ENCODE measurements at regions not wholly inside any gene's neighbourhood (a gene's known extent, or its start where the extent isn't known, plus 50 kb on each side); places are given as distances from the start of the nearest gene placed in this dataset.
"Not testable (repeated sequence)": the region's sequence is repeated elsewhere in the genome, so short reads cannot be mapped to it uniquely, and the experiment has no call there.

- H3K9ac ChIP-seq (ENCODE audit: insufficient read depth, low read length); H2AFZ ChIP-seq (ENCODE audit: low read length); H3K79me2 ChIP-seq (ENCODE audit: control insufficient read depth, insufficient read depth, low read length); H3K4me3 ChIP-seq (replicated peaks in 1 of 4; ENCODE audit: control extremely low read depth in 1 of 4, insufficient read depth in 1 of 4, low read depth in 3 of 4, low read length in 4 of 4); H3K27ac ChIP-seq (ENCODE audit: insufficient read depth, low read length); H3K27me3 ChIP-seq (ENCODE audit: control insufficient read depth, insufficient read depth, low read length); H3K4me2 ChIP-seq (ENCODE audit: extremely low read depth, insufficient read depth, low read length); H3K4me1 ChIP-seq (ENCODE audit: control insufficient read depth, extremely low read depth, insufficient read depth, low read length); H4K20me1 ChIP-seq (ENCODE audit: control insufficient read depth, extremely low read depth, insufficient read depth, low read length); H3K36me3 ChIP-seq (ENCODE audit: control insufficient read depth, insufficient read depth, low read length); DNase-seq (ENCODE audit: low read depth in 2 of 2); H3K9me3 ChIP-seq (ENCODE audit: control insufficient read depth, insufficient read depth, low read depth, low read length): not testable (repeated sequence)
Observed at GRCh38 chr15:30749048-30749447, 123.1 kb downstream of the ARHGAP11B start.

GRCh38 chr15:30755036-30755687 is 129.2 kb downstream of the ARHGAP11B start:
- H3K79me2 ChIP-seq (ENCODE audit: control insufficient read depth, insufficient read depth, low read length); DNase-seq (ENCODE audit: low read depth in 2 of 2); H3K27me3 ChIP-seq (ENCODE audit: control insufficient read depth, insufficient read depth, low read length); H3K4me3 ChIP-seq (replicated peaks in 1 of 4; ENCODE audit: control extremely low read depth in 1 of 4, insufficient read depth in 1 of 4, low read depth in 3 of 4, low read length in 4 of 4); H3K36me3 ChIP-seq (ENCODE audit: control insufficient read depth, insufficient read depth, low read length); H3K4me2 ChIP-seq (ENCODE audit: extremely low read depth, insufficient read depth, low read length); H3K27ac ChIP-seq (ENCODE audit: insufficient read depth, low read length); H3K9ac ChIP-seq (ENCODE audit: insufficient read depth, low read length); H3K4me1 ChIP-seq (ENCODE audit: control insufficient read depth, extremely low read depth, insufficient read depth, low read length); H3K9me3 ChIP-seq (ENCODE audit: control insufficient read depth, insufficient read depth, low read depth, low read length); H2AFZ ChIP-seq (ENCODE audit: low read length); H4K20me1 ChIP-seq (ENCODE audit: control insufficient read depth, extremely low read depth, insufficient read depth, low read length): not testable (repeated sequence)
- TF ChIP-seq, protein P1, sequence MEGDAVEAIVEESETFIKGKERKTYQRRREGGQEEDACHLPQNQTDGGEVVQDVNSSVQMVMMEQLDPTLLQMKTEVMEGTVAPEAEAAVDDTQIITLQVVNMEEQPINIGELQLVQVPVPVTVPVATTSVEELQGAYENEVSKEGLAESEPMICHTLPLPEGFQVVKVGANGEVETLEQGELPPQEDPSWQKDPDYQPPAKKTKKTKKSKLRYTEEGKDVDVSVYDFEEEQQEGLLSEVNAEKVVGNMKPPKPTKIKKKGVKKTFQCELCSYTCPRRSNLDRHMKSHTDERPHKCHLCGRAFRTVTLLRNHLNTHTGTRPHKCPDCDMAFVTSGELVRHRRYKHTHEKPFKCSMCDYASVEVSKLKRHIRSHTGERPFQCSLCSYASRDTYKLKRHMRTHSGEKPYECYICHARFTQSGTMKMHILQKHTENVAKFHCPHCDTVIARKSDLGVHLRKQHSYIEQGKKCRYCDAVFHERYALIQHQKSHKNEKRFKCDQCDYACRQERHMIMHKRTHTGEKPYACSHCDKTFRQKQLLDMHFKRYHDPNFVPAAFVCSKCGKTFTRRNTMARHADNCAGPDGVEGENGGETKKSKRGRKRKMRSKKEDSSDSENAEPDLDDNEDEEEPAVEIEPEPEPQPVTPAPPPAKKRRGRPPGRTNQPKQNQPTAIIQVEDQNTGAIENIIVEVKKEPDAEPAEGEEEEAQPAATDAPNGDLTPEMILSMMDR (conservative IDR thresholded peaks at IDR 0.05 in 1 of 2, IDR thresholded peaks at IDR 0.05 in 1 of 2; ENCODE audit: low read depth in 1 of 2, low read length in 2 of 2): peak; percentile 26 to 36

- H3K27ac ChIP-seq (ENCODE audit: insufficient read depth, low read length); H3K4me2 ChIP-seq (ENCODE audit: extremely low read depth, insufficient read depth, low read length); H4K20me1 ChIP-seq (ENCODE audit: control insufficient read depth, extremely low read depth, insufficient read depth, low read length); H3K36me3 ChIP-seq (ENCODE audit: control insufficient read depth, insufficient read depth, low read length); H3K4me1 ChIP-seq (ENCODE audit: control insufficient read depth, extremely low read depth, insufficient read depth, low read length); H3K27me3 ChIP-seq (ENCODE audit: control insufficient read depth, insufficient read depth, low read length); H3K9me3 ChIP-seq (ENCODE audit: control insufficient read depth, insufficient read depth, low read depth, low read length); DNase-seq (ENCODE audit: low read depth in 2 of 2); H3K9ac ChIP-seq (ENCODE audit: insufficient read depth, low read length); H3K4me3 ChIP-seq (replicated peaks in 1 of 4; ENCODE audit: control extremely low read depth in 1 of 4, insufficient read depth in 1 of 4, low read depth in 3 of 4, low read length in 4 of 4); H2AFZ ChIP-seq (ENCODE audit: low read length); H3K79me2 ChIP-seq (ENCODE audit: control insufficient read depth, insufficient read depth, low read length): not testable (repeated sequence)
Observed at GRCh38 chr15:30760633-30761032, 134.7 kb downstream of the ARHGAP11B start.

GRCh38 chr15:30761365-30761764 is 135.4 kb downstream of the ARHGAP11B start:
- H2AFZ ChIP-seq (ENCODE audit: low read length); H3K4me1 ChIP-seq (ENCODE audit: control insufficient read depth, extremely low read depth, insufficient read depth, low read length); DNase-seq (ENCODE audit: low read depth in 2 of 2); H3K27ac ChIP-seq (ENCODE audit: insufficient read depth, low read length); H3K9ac ChIP-seq (ENCODE audit: insufficient read depth, low read length); H4K20me1 ChIP-seq (ENCODE audit: control insufficient read depth, extremely low read depth, insufficient read depth, low read length); H3K79me2 ChIP-seq (ENCODE audit: control insufficient read depth, insufficient read depth, low read length); H3K27me3 ChIP-seq (ENCODE audit: control insufficient read depth, insufficient read depth, low read length); H3K9me3 ChIP-seq (ENCODE audit: control insufficient read depth, insufficient read depth, low read depth, low read length); H3K4me3 ChIP-seq (replicated peaks in 1 of 4; ENCODE audit: control extremely low read depth in 1 of 4, insufficient read depth in 1 of 4, low read depth in 3 of 4, low read length in 4 of 4); H3K4me2 ChIP-seq (ENCODE audit: extremely low read depth, insufficient read depth, low read length); H3K36me3 ChIP-seq (ENCODE audit: control insufficient read depth, insufficient read depth, low read length): not testable (repeated sequence)

GRCh38 chr15:30769390-30770124 is 134.2 kb upstream of the FAN1 start:
- peak in 1 of 2 donors; percentile 11 for DNase-seq (ENCODE audit: low read depth in 2 of 2)
- H3K9ac ChIP-seq (ENCODE audit: insufficient read depth, low read length); H4K20me1 ChIP-seq (ENCODE audit: control insufficient read depth, extremely low read depth, insufficient read depth, low read length); H3K4me3 ChIP-seq (replicated peaks in 1 of 4; ENCODE audit: control extremely low read depth in 1 of 4, insufficient read depth in 1 of 4, low read depth in 3 of 4, low read length in 4 of 4); H3K27me3 ChIP-seq (ENCODE audit: control insufficient read depth, insufficient read depth, low read length); H3K79me2 ChIP-seq (ENCODE audit: control insufficient read depth, insufficient read depth, low read length); H3K4me2 ChIP-seq (ENCODE audit: extremely low read depth, insufficient read depth, low read length); H3K4me1 ChIP-seq (ENCODE audit: control insufficient read depth, extremely low read depth, insufficient read depth, low read length); H3K27ac ChIP-seq (ENCODE audit: insufficient read depth, low read length); H2AFZ ChIP-seq (ENCODE audit: low read length); H3K9me3 ChIP-seq (ENCODE audit: control insufficient read depth, insufficient read depth, low read depth, low read length); H3K36me3 ChIP-seq (ENCODE audit: control insufficient read depth, insufficient read depth, low read length): not testable (repeated sequence)

Measured in fibroblast of lung (primary cell).